HUES48 (cell line): ENCODE measurements at regions not wholly inside any gene's neighbourhood (a gene's known extent, or its start where the extent isn't known, plus 50 kb on each side); places are given as distances from the start of the nearest gene placed in this dataset.

ENCODE experiments used
- H3K27ac ChIP-seq: one replicate; pipeline ENCODE4 v1.7.0; 2013; ENCODE audit warnings: low read depth, low read length, inconsistent platforms
- H3K27me3 ChIP-seq: 2 replicates; pipeline ENCODE4 v1.6.1; 2013; ENCODE audit warnings: mild to moderate bottlenecking, low read length; ENCODE audit not compliant: control insufficient read depth, insufficient read depth
- H3K36me3 ChIP-seq: 2 replicates; pipeline ENCODE4 v1.6.1; 2013; ENCODE audit warnings: low read length; ENCODE audit not compliant: control insufficient read depth, insufficient read depth
- H3K4me1 ChIP-seq: 2 replicates; pipeline ENCODE4 v1.6.1; 2013; ENCODE audit warnings: mild to moderate bottlenecking, low read length; ENCODE audit not compliant: control insufficient read depth, insufficient read depth
- H3K4me3 ChIP-seq: 2 replicates; pipeline ENCODE4 v1.5.1; 2013; ENCODE audit warnings: mild to moderate bottlenecking, low read depth, low read length
- H3K9ac ChIP-seq: 2 replicates; pipeline ENCODE4 v1.6.1; 2013; ENCODE audit warnings: mild to moderate bottlenecking, low read depth, low read length, moderate library complexity
- H3K9me3 ChIP-seq: 2 replicates; pipeline ENCODE4 v1.6.1; 2013; ENCODE audit warnings: low read length; ENCODE audit not compliant: control insufficient read depth, insufficient read depth

DNA sequence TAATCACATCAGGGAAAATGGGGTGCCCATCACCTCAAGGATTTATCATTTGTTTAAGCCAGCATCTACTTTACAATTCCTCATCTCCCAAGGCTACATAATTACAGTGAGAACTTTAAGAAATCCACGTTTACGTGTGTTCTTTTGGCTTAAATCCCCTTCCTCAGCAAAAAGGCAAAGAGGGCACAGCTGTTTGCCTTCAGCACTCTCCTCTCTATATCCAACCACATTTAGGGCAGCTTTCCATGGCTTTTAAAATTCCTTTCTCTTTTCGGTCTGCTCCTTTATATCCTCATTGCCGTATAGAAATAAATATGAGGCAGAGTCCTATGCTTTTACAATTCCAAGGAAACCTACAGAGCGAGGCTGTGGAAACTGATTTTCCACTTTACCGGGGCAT is 175.9 kb downstream of the EMP1 start:
- Histone ChIP-seq H3K27ac (no peak overlapping the region), H3K36me3 (no peaks in the 10 kb centered on the region)

GRCh38 chr12:13371797-13372196 is 175.3 kb downstream of the EMP1 start:
- Histone ChIP-seq H3K9me3 (no peaks in the 10 kb centered on the region), H3K4me1 (peaks cover 4% of the 10 kb centered on the region; the same call in 1 of the 2 replicates), H3K27me3 (no peaks in the 10 kb centered on the region), H3K9ac (no peak overlapping the region), H3K4me3 (no peak overlapping the region), H3K36me3 (no peaks in the 10 kb centered on the region), H3K27ac (no peak overlapping the region)

More for the DNA sequence above, 175.9 kb downstream of the EMP1 start:
- Histone ChIP-seq H3K9me3 (no peaks in the 10 kb centered on the region), H3K27me3 (no peaks in the 10 kb centered on the region), H3K9ac (no peak overlapping the region), H3K4me1 (peaks cover 9% of the 10 kb centered on the region; the same call in 1 of the 2 replicates), H3K4me3 (no peak overlapping the region)

GRCh38 chr12:13371367-13371766 is 174.8 kb downstream of the EMP1 start:
- Histone ChIP-seq H3K27me3 (no peaks in the 10 kb centered on the region), H3K4me3 (no peak overlapping the region), H3K9me3 (no peaks in the 10 kb centered on the region), H3K27ac (no peak overlapping the region), H3K9ac (no peak overlapping the region), H3K4me1 (0 out of 2 replicates have a peak, but pooled peaks cover under 1% of the 10 kb centered on the region), H3K36me3 (no peaks in the 10 kb centered on the region)

- Histone ChIP-seq H3K27ac (no peak overlapping the region), H3K36me3 (no peaks in the 10 kb centered on the region), H3K9me3 (no peaks in the 10 kb centered on the region), H3K4me3 (no peak overlapping the region), H3K9ac (no peak overlapping the region), H3K4me1 (no peaks in the 10 kb centered on the region), H3K27me3 (no peaks in the 10 kb centered on the region)
These were observed 173.0 kb downstream of the EMP1 start for GRCh38 chr12:13369474-13370056.

- H3K4me1 ChIP-seq: no peaks in the 10 kb centered on the region
- H3K27me3 ChIP-seq: no peaks in the 10 kb centered on the region
- no peaks in the 10 kb centered on the region for H3K36me3 ChIP-seq
- H3K27ac ChIP-seq: no peak overlapping the region
- H3K9me3 ChIP-seq: no peaks in the 10 kb centered on the region
- H3K4me3 ChIP-seq: no peak overlapping the region
- H3K9ac ChIP-seq: no peak overlapping the region
These were observed 172.4 kb downstream of the EMP1 start for GRCh38 chr12:13368971-13369370.

GRCh38 chr12:13368431-13368830 is 171.9 kb downstream of the EMP1 start:
- Histone ChIP-seq H3K9me3 (no peaks in the 10 kb centered on the region), H3K27ac (no peak overlapping the region), H3K4me3 (no peak overlapping the region), H3K36me3 (no peaks in the 10 kb centered on the region), H3K4me1 (no peaks in the 10 kb centered on the region), H3K27me3 (no peaks in the 10 kb centered on the region), H3K9ac (no peak overlapping the region)

DNA sequence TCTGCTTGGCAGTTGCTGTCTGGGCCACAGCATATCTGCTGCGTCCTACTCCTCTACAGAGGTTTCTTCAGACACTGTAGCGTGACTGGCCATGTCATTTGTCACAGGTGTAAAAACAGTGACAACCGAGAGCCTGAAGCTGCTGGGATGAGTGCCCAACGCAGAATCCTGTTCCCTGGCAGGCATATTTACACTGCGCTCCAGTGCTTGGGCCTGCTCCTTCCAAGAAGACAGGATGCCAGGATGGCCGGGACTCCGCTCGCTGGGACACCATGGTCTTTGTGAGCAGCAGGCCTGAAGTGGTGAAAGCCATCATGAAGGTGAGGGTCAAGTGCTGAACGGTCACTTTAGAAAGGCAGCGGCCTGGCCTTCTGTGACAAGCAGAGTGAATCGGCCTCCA is 171.4 kb downstream of the EMP1 start:
- H3K4me1 ChIP-seq: no peaks in the 10 kb centered on the region
- H3K27ac ChIP-seq: no peak overlapping the region
- H3K9me3 ChIP-seq: no peaks in the 10 kb centered on the region
- H3K9ac ChIP-seq: no peak overlapping the region
- H3K27me3 ChIP-seq: no peaks in the 10 kb centered on the region
- no peak overlapping the region for H3K4me3 ChIP-seq
- no peaks in the 10 kb centered on the region for H3K36me3 ChIP-seq

GRCh38 chr12:13365748-13366366 is 169.3 kb downstream of the EMP1 start:
- H3K9ac ChIP-seq: no peak overlapping the region
- H3K36me3 ChIP-seq: no peaks in the 10 kb centered on the region

GRCh38 chr12:13362260-13362841 is 165.8 kb downstream of the EMP1 start:
- Histone ChIP-seq H3K27me3 (no peaks in the 10 kb centered on the region), H3K4me3 (no peak overlapping the region), H3K4me1 (no peaks in the 10 kb centered on the region), H3K9me3 (no peaks in the 10 kb centered on the region), H3K27ac (no peak overlapping the region), H3K36me3 (no peaks in the 10 kb centered on the region), H3K9ac (no peak overlapping the region)

More at GRCh38 chr12:13365748-13366366, 169.3 kb downstream of the EMP1 start:
- no peaks in the 10 kb centered on the region for H3K27me3 ChIP-seq
- H3K9me3 ChIP-seq: no peaks in the 10 kb centered on the region
- H3K4me1 ChIP-seq: no peaks in the 10 kb centered on the region
- no peak overlapping the region for H3K4me3 ChIP-seq
- H3K27ac ChIP-seq: no peak overlapping the region

- Histone ChIP-seq H3K4me3 (no peak overlapping the region), H3K27me3 (no peaks in the 10 kb centered on the region), H3K36me3 (no peaks in the 10 kb centered on the region)
These were observed 163.1 kb downstream of the EMP1 start for GRCh38 chr12:13359636-13360035.

GRCh38 chr12:13358391-13358905 is 161.9 kb downstream of the EMP1 start:
- H3K9ac ChIP-seq: no peak overlapping the region
- H3K4me1 ChIP-seq: no peaks in the 10 kb centered on the region
- no peak overlapping the region for H3K4me3 ChIP-seq
- no peak overlapping the region for H3K27ac ChIP-seq
- H3K9me3 ChIP-seq: no peaks in the 10 kb centered on the region
- no peaks in the 10 kb centered on the region for H3K27me3 ChIP-seq
- H3K36me3 ChIP-seq: no peaks in the 10 kb centered on the region

More at GRCh38 chr12:13359636-13360035, 163.1 kb downstream of the EMP1 start:
- H3K9ac ChIP-seq: no peak overlapping the region
- no peak overlapping the region for H3K27ac ChIP-seq
- H3K9me3 ChIP-seq: no peaks in the 10 kb centered on the region
- no peaks in the 10 kb centered on the region for H3K4me1 ChIP-seq
